ENCODE measurements at regions not wholly inside any gene's neighbourhood (a gene's known extent, or its start where the extent isn't known, plus 50 kb on each side); places are given as distances from the start of the nearest gene placed in this dataset.

DNA sequence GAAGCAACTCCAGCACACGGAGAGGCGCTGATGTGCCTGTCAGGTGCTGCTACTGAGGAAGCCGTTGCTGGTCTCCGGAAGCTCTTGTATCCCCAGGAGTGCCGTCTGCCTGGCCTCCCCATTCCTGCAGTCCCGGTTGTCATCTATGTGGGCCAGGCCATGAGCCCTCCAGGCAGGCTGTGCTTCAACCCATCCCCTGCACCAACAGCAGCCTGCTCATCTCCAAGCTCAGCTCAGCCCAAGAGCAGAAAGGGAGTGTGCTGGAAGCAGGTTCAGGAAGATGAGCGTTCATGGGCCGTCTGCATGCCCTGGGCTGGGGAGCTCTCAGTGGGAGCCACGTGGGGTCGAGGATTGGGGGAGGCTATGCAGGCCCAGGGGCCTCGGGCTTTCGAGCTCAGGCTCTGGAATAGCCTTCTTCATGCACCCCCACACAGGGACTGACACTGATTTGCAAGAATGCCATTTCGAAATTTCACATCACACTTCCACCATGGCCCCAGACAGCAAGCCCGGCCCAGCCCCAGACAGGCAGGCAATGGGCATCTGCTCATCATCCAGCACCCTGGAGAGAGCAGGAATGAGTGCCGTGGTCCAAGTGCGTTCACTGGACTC, 164.5 kb downstream of the KIF26A start:
- TF ChIP-seq, protein P1, sequence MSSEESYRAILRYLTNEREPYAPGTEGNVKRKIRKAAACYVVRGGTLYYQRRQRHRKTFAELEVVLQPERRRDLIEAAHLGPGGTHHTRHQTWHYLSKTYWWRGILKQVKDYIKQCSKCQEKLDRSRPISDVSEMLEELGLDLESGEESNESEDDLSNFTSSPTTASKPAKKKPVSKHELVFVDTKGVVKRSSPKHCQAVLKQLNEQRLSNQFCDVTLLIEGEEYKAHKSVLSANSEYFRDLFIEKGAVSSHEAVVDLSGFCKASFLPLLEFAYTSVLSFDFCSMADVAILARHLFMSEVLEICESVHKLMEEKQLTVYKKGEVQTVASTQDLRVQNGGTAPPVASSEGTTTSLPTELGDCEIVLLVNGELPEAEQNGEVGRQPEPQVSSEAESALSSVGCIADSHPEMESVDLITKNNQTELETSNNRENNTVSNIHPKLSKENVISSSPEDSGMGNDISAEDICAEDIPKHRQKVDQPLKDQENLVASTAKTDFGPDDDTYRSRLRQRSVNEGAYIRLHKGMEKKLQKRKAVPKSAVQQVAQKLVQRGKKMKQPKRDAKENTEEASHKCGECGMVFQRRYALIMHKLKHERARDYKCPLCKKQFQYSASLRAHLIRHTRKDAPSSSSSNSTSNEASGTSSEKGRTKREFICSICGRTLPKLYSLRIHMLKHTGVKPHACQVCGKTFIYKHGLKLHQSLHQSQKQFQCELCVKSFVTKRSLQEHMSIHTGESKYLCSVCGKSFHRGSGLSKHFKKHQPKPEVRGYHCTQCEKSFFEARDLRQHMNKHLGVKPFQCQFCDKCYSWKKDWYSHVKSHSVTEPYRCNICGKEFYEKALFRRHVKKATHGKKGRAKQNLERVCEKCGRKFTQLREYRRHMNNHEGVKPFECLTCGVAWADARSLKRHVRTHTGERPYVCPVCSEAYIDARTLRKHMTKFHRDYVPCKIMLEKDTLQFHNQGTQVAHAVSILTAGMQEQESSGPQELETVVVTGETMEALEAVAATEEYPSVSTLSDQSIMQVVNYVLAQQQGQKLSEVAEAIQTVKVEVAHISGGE (CRISPR knock-in tag; IDR thresholded peaks at IDR 0.05): no peak
- TF ChIP-seq CHD2 (IDR thresholded peaks at IDR 0.05; ENCODE audit: low read depth, low read length) (no peak), TOE1 (IDR thresholded peaks at IDR 0.05; ENCODE audit: borderline replicate concordance) (no peak), TOE1 (CRISPR knock-in tag; IDR thresholded peaks at IDR 0.05; ENCODE audit: borderline replicate concordance, low read depth) (no peak), ETV5 (CRISPR knock-in tag; IDR thresholded peaks at IDR 0.05; ENCODE audit: low read depth) (no peak), HIVEP1 (CRISPR knock-in tag; IDR thresholded peaks at IDR 0.05) (no peak), EHMT2 (IDR thresholded peaks at IDR 0.05) (no peak), KLF16 (IDR thresholded peaks at IDR 0.05) (no peak), DDX20 (tag; IDR thresholded peaks at IDR 0.05; ENCODE audit: low read depth) (no peak), NUFIP1 (IDR thresholded peaks at IDR 0.05; ENCODE audit: partially characterized antibody) (no peak), ZNF3 (CRISPR knock-in tag; IDR thresholded peaks at IDR 0.05) (no peak), ZKSCAN1 (IDR thresholded peaks at IDR 0.05; ENCODE audit: low read depth, low read length) (no peak), KAT8 (IDR thresholded peaks at IDR 0.05; ENCODE audit: low read depth) (no peak)
- TF ChIP-seq, protein P2, sequence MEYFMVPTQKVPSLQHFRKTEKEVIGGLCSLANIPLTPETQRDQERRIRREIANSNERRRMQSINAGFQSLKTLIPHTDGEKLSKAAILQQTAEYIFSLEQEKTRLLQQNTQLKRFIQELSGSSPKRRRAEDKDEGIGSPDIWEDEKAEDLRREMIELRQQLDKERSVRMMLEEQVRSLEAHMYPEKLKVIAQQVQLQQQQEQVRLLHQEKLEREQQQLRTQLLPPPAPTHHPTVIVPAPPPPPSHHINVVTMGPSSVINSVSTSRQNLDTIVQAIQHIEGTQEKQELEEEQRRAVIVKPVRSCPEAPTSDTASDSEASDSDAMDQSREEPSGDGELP (CRISPR knock-in tag; IDR thresholded peaks at IDR 0.05; ENCODE audit: borderline replicate concordance): no peak
- BruUV-seq (replicated peaks): no TSS peak
- ATAC-seq: no peak
- Histone ChIP-seq H3K27ac (ENCODE audit: extremely low read depth, low read depth, low read length) (no peak overlapping the region), H3K4me2 (ENCODE audit: insufficient read depth, low read length) (no peak overlapping the region), H2AFZ (ENCODE audit: low read depth, low read length) (no peak overlapping the region), H3K4me1 (replicated peaks in 1 of 2; ENCODE audit: control insufficient read depth in 2 of 2, insufficient read depth in 2 of 2, low read length in 2 of 2) (no peaks in the 10 kb centered on the region), H3K27me3 (ENCODE audit: control insufficient read depth in 2 of 2, insufficient read depth in 2 of 2, low read length in 2 of 2) (peaks cover 0 to 39% of the 10 kb centered on the region in 2 experiments; a peak in 2 of 5 replicates), H3K36me3 (ENCODE audit: control insufficient read depth, insufficient read depth, low read length) (no peaks in the 10 kb centered on the region), H3K9me3 (replicated peaks; ENCODE audit: control insufficient read depth, insufficient read depth, low read depth, low read length) (no peaks in the 10 kb centered on the region), H4K20me1 (replicated peaks; ENCODE audit: control insufficient read depth, insufficient read depth, low read length) (no peaks in the 10 kb centered on the region), H3K79me2 (ENCODE audit: control insufficient read depth, insufficient read depth, low read length) (no peaks in the 10 kb centered on the region), H3K9ac (ENCODE audit: insufficient read depth in 1 of 2, low read depth in 2 of 2, low read length in 2 of 2) (no peak overlapping the region), H3K4me3 (no peak overlapping the region), H3K9me1 (ENCODE audit: control insufficient read depth, insufficient read depth, low read length) (no peaks in the 10 kb centered on the region)
- ChIA-PET CTCF (ENCODE audit: low intra/inter-chr PET ratio) (no interaction called here), POLR2A (interaction anchor here (1.0 kb wide), 1 partner anchor 14 kb away, joined by 3 read pairs; no protein-coding TSS in a partner anchor)
- FAIRE-seq: no peak
- 1% methylated on average over 9 of the region's 16 CpGs for WGBS (ENCODE audit: insufficient coverage, low coverage, missing lambda C conversion rate)
- no peak for DNase-seq (ENCODE audit: extremely low read depth in 1 of 4, low spot score in 3 of 4)
- in situ Hi-C loops (cut with MboI): no loop called here
- intact Hi-C loops (cut with micrococcal nuclease): no loop called here

Data from K562 (cell line).